CD4-positive, alpha-beta T cell (primary cell): ENCODE measurements at regions not wholly inside any gene's neighbourhood (a gene's known extent, or its start where the extent isn't known, plus 50 kb on each side); places are given as distances from the start of the nearest gene placed in this dataset.

Experiments
- ATAC-seq: fragments of 200-7000 bp; cut with Tn5 transposase; one replicate; pipeline ENCODE4 v1.10.0; 2022; ENCODE audit warnings: mild to moderate bottlenecking; ENCODE audit not compliant: poor library complexity
- CTCF ChIA-PET: fragments of 350-600 bp; sonication (Branson Sonifier 250); formaldehyde crosslinking; loops from one replicate; lab custom pipeline; 2021; ENCODE audit warnings: antibody characterized with exemption, inconsistent platforms; lab: Charles Lee
- POLR2A ChIA-PET: fragments of 350-600 bp; sonication (Branson Sonifier 250); formaldehyde crosslinking; loops from one replicate; lab custom pipeline; 2021; ENCODE audit warnings: antibody characterized with exemption, inconsistent platforms; lab: Charles Lee
- DNase-seq, 14 experiments: peaks; one replicate each; pipeline ENCODE4 v3.0.0-alpha.2; 2013 to 2020; ENCODE audit warnings: mixed read lengths in 2 of 14
- H3K27ac ChIP-seq, 2 donors: one replicate each; pipeline versions ENCODE4 v1.5.1 to v1.7.0; 2013; ENCODE audit warnings: low read length in 2 of 2, low read depth in 1 of 2, mild to moderate bottlenecking in 1 of 2
- H3K27me3 ChIP-seq, 2 experiments: 1 replicate in 1 of 2; 2 replicates in 1 of 2; pipeline versions ENCODE4 v1.6.1 to v1.7.0; 2013; ENCODE audit warnings: low read length in 2 of 2, control low read depth in 1 of 2, mild to moderate bottlenecking in 1 of 2, moderate library complexity in 1 of 2; ENCODE audit not compliant: insufficient read depth in 2 of 2, control insufficient read depth in 1 of 2
- H3K36me3 ChIP-seq: one replicate; pipeline ENCODE4 v1.6.1; 2013; ENCODE audit warnings: low read length, control low read depth; ENCODE audit not compliant: insufficient read depth
- H3K4me1 ChIP-seq: one replicate; pipeline ENCODE4 v1.6.1; 2013; ENCODE audit warnings: low read length, control low read depth; ENCODE audit not compliant: insufficient read depth
- H3K4me3 ChIP-seq: one replicate; pipeline ENCODE4 v1.5.1; 2013; ENCODE audit warnings: mild to moderate bottlenecking, low read length, moderate library complexity
- H3K9me3 ChIP-seq, 2 experiments: 1 replicate in 1 of 2; 2 replicates in 1 of 2; pipeline versions ENCODE4 v1.6.1 to v1.7.0; 2013; ENCODE audit warnings: low read length in 2 of 2, mild to moderate bottlenecking in 2 of 2, control low read depth in 1 of 2, moderate library complexity in 1 of 2; ENCODE audit not compliant: control insufficient read depth in 1 of 2, insufficient read depth in 1 of 2
- H3K27ac Mint-ChIP-seq: one replicate; pipeline ENCODE4 v1.8.0; 2020; ENCODE audit warnings: mixed read lengths
- H3K27me3 Mint-ChIP-seq: one replicate; pipeline ENCODE4 v1.8.0; 2021; ENCODE audit warnings: mixed read lengths
- H3K36me3 Mint-ChIP-seq: one replicate; pipeline ENCODE4 v1.8.0; 2021; ENCODE audit warnings: low read depth, mixed read lengths
- H3K4me1 Mint-ChIP-seq: one replicate; pipeline ENCODE4 v1.8.0; 2021; ENCODE audit warnings: low read depth, mixed read lengths
- H3K4me3 Mint-ChIP-seq: one replicate; pipeline ENCODE4 v1.8.0; 2020; ENCODE audit warnings: mild to moderate bottlenecking, mixed read lengths
- H3K9me3 Mint-ChIP-seq: one replicate; pipeline ENCODE4 v1.8.0; 2020; ENCODE audit warnings: mixed read lengths
- intact Hi-C, 2 experiments: fragments of 100-400 bp; cut with DNase I in 1 of 2; cut with micrococcal nuclease in 1 of 2; formaldehyde crosslinking; loops; one replicate each; pipeline versions ENCODE4 v1.15.1 to v1.9.0; 2023 to 2025; cut with DNase I, micrococcal nuclease
- TF ChIP-seq, protein P1 (sequence below): fragments of 200-600 bp; IDR thresholded peaks from one replicate; pipeline ENCODE4 v1.8.0; 2022; ENCODE audit warnings: antibody characterized with exemption, mild to moderate bottlenecking

DNA sequence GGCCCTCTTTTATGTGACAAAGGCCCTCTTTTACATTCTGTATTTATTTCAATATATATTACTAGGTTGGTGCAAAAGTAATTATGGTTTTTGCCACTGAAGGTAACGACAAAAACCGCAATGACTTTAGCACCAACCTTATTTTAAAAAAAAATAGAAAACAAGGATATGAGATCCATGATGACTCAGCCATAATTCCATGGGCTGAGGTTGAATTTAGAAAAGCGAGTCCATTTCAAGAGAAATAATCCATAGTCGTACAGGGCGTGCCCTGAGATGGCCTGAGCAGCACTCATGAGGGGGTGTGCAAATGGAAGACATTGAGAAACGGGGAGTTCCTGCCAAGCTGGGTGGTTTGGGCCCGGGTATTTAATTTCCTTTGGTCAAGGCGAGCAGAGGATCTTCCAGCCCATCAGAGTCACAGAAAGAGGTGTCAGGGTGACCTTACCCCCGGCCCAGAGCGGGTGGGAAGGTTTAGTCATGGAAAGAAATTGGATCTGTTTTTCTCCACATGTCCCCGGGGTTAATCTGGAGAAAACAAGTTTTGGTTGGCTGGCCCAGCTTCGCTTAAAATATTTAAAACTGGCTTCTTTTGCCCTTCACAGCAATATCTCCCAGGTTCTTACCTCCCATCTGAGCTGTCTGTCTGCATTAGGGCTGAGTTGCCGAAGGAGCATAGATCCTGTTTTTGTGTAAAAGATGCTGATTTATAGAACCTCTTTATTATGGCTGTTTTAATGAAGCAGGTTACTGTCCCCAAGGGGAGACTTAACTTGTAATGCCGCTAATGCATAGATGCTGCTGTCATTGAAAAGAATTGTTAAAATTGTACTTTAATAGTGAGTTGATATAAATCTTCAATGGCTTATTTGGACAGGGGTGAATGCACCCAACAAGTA is 255.6 kb downstream of the PREX1 start:
- Mint-ChIP-seq H3K9me3 (no peaks in the 10 kb centered on the region), H3K4me3 (no peak overlapping the region), H3K27ac (no peak overlapping the region), H3K36me3 (no peaks in the 10 kb centered on the region), H3K27me3 (no peaks in the 10 kb centered on the region), H3K4me1 (no peaks in the 10 kb centered on the region)
- POLR2A ChIA-PET: no interaction called here
- Histone ChIP-seq H3K4me3 (no peak overlapping the region), H3K27me3 (no peaks in the 10 kb centered on the region), H3K4me1 (no peaks in the 10 kb centered on the region), H3K36me3 (no peaks in the 10 kb centered on the region), H3K9me3 (no peaks in the 10 kb centered on the region), H3K27ac (no peak overlapping the region)
- DNase-seq (no peak), ATAC-seq (no peak)
- CTCF ChIA-PET: no interaction called here
- intact Hi-C loops: no loop called here
- TF ChIP-seq, protein P1, sequence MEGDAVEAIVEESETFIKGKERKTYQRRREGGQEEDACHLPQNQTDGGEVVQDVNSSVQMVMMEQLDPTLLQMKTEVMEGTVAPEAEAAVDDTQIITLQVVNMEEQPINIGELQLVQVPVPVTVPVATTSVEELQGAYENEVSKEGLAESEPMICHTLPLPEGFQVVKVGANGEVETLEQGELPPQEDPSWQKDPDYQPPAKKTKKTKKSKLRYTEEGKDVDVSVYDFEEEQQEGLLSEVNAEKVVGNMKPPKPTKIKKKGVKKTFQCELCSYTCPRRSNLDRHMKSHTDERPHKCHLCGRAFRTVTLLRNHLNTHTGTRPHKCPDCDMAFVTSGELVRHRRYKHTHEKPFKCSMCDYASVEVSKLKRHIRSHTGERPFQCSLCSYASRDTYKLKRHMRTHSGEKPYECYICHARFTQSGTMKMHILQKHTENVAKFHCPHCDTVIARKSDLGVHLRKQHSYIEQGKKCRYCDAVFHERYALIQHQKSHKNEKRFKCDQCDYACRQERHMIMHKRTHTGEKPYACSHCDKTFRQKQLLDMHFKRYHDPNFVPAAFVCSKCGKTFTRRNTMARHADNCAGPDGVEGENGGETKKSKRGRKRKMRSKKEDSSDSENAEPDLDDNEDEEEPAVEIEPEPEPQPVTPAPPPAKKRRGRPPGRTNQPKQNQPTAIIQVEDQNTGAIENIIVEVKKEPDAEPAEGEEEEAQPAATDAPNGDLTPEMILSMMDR: no peak

DNA sequence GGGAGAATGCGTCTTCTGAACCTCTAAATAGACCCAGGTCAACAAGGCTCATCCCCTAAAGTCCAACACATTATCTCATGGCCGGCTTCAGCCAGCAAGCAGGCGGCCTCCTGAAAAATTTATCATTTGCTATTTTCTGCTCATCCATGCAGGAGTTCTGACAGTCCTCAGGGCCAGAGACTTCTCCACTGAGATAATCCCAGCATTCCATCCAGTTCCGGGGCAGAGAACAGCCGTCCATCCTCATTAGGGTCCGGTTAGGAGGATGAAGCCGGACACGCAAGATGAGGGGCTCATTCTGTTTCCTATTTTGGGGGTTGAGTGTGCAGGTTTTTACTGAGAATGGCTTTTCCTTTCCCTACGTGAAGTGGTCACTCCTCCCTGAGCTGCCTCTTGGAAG is 258.1 kb downstream of the PREX1 start:
- no peak for ATAC-seq
- CTCF ChIA-PET: no interaction called here
- DNase-seq: no peak
- Histone ChIP-seq H3K4me1 (no peaks in the 10 kb centered on the region), H3K27ac (no peak overlapping the region), H3K9me3 (no peaks in the 10 kb centered on the region), H3K27me3 (peaks cover 0 to 7% of the 10 kb centered on the region in 2 experiments), H3K4me3 (no peak overlapping the region), H3K36me3 (no peaks in the 10 kb centered on the region)
- Mint-ChIP-seq H3K36me3 (no peaks in the 10 kb centered on the region), H3K4me3 (no peak overlapping the region), H3K4me1 (no peaks in the 10 kb centered on the region), H3K27me3 (no peaks in the 10 kb centered on the region), H3K9me3 (no peaks in the 10 kb centered on the region), H3K27ac (no peak overlapping the region)
- POLR2A ChIA-PET: no interaction called here
- intact Hi-C loops: no loop called here
- TF ChIP-seq, protein P1: no peak

DNA sequence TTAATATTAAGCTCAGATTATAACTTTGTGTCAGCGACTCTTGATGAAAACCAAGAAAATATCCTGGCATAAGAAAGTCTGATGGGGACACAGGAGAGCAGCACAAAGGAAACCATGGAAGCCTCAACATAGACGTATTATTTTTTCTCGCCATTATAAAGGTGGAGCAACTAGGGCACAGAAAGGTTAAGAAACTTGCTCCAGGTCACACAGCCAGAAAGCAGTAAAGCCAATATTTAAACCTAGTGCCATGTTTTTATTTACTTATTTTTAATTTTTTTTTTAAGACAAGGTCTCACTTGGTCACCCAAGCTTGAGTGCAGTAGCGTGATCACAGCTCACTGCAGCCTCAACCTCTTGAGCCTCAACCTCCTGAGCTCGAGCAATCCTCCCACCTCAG is 259.3 kb downstream of the PREX1 start:
- intact Hi-C loops: no loop called here
- peaks cover 0 to 9% of the 10 kb centered on the region in 2 experiments for H3K9me3 ChIP-seq
- Mint-ChIP-seq H3K27me3 (no peaks in the 10 kb centered on the region), H3K4me1 (no peaks in the 10 kb centered on the region), H3K4me3 (no peak overlapping the region), H3K27ac (no peak overlapping the region), H3K36me3 (no peaks in the 10 kb centered on the region), H3K9me3 (peaks cover 2% of the 10 kb centered on the region)
- H3K4me1 ChIP-seq: no peaks in the 10 kb centered on the region
- TF ChIP-seq, protein P1: no peak
- no peak overlapping the region for H3K27ac ChIP-seq
- H3K27me3 ChIP-seq: peaks cover 0 to 7% of the 10 kb centered on the region in 2 experiments
- POLR2A ChIA-PET: no interaction called here
- CTCF ChIA-PET: no interaction called here
- DNase-seq: no peak
- no peaks in the 10 kb centered on the region for H3K36me3 ChIP-seq
- no peak for ATAC-seq
- no peak overlapping the region for H3K4me3 ChIP-seq
